BE2C (cell line): ENCODE measurements at regions not wholly inside any gene's neighbourhood (a gene's known extent, or its start where the extent isn't known, plus 50 kb on each side); places are given as distances from the start of the nearest gene placed in this dataset.

Experiments
- DNase-seq: peaks from one replicate; pipeline ENCODE4 v3.0.0-alpha.2; 2020
- H3K27me3 ChIP-seq: fragments of 250-450 bp; sonication (Bioruptor Pico); 2 replicates; pipeline ENCODE4 v1.5.1; 2020; ENCODE audit warnings: mild to moderate bottlenecking
- H3K36me3 ChIP-seq: fragments of 250-450 bp; sonication (Bioruptor Pico); 2 replicates; pipeline ENCODE4 v1.5.1; 2020; ENCODE audit warnings: mild to moderate bottlenecking
- H3K4me1 ChIP-seq: fragments of 250-450 bp; sonication (Bioruptor Pico); 2 replicates; pipeline ENCODE4 v1.5.1; 2020
- H3K4me3 ChIP-seq: 2 replicates; pipeline ENCODE4 v1.5.1; 2011; ENCODE audit warnings: low read depth, low read length
- H3K9me3 ChIP-seq: fragments of 250-450 bp; sonication (Bioruptor Pico); 2 replicates; pipeline ENCODE4 v1.5.1; 2020
- CTCF ChIP-seq: IDR thresholded peaks from 2 replicates; pipeline ENCODE4 v1.5.1; 2012; ENCODE audit warnings: mild to moderate bottlenecking, low read depth, low read length

GRCh38 chr17:63150994-63151464 is 185.0 kb downstream of the TANC2 start:
- no peak overlapping the region for H3K4me3 ChIP-seq
- TF ChIP-seq CTCF = no peak
- no peaks in the 10 kb centered on the region; the same call in 1 of the 2 replicates for H3K36me3 ChIP-seq
- H3K4me1 ChIP-seq = peaks cover 26% of the 10 kb centered on the region
- DNase-seq = no peak
- H3K9me3 ChIP-seq = no peaks in the 10 kb centered on the region
- no peaks in the 10 kb centered on the region for H3K27me3 ChIP-seq

GRCh38 chr17:63151941-63152523 is 186.0 kb downstream of the TANC2 start:
- no peak for DNase-seq
- H3K9me3 ChIP-seq = no peaks in the 10 kb centered on the region
- H3K27me3 ChIP-seq = no peaks in the 10 kb centered on the region
- no peak for TF ChIP-seq CTCF
- no peaks in the 10 kb centered on the region; the same call in 1 of the 2 replicates for H3K36me3 ChIP-seq
- H3K4me3 ChIP-seq = no peak overlapping the region
- peaks cover 26% of the 10 kb centered on the region for H3K4me1 ChIP-seq

- Histone ChIP-seq H3K27me3 (no peaks in the 10 kb centered on the region), H3K36me3 (no peaks in the 10 kb centered on the region; the same call in 1 of the 2 replicates), H3K4me1 (peaks cover 26% of the 10 kb centered on the region), H3K9me3 (no peaks in the 10 kb centered on the region), H3K4me3 (no peak overlapping the region)
- no peak for TF ChIP-seq CTCF
- DNase-seq = no peak
These were observed 187.5 kb downstream of the TANC2 start for GRCh38 chr17:63153488-63153887.

- DNase-seq = no peak
- Histone ChIP-seq H3K36me3 (no peaks in the 10 kb centered on the region; the same call in 1 of the 2 replicates), H3K27me3 (no peaks in the 10 kb centered on the region), H3K9me3 (no peaks in the 10 kb centered on the region), H3K4me3 (no peak overlapping the region), H3K4me1 (peaks cover 26% of the 10 kb centered on the region)
- no peak for TF ChIP-seq CTCF
These were observed 188.7 kb downstream of the TANC2 start for GRCh38 chr17:63154586-63155244.

GRCh38 chr17:63156986-63157385 is 191.0 kb downstream of the TANC2 start:
- peaks cover 17% of the 10 kb centered on the region for H3K4me1 ChIP-seq
- H3K9me3 ChIP-seq = no peaks in the 10 kb centered on the region
- no peak overlapping the region for H3K4me3 ChIP-seq
- no peak for DNase-seq
- no peak for TF ChIP-seq CTCF
- H3K36me3 ChIP-seq = peaks cover 5% of the 10 kb centered on the region; the same call in 1 of the 2 replicates
- no peaks in the 10 kb centered on the region for H3K27me3 ChIP-seq
